HG02798 (cell line): ENCODE measurements at regions not wholly inside any gene's neighbourhood (a gene's known extent, or its start where the extent isn't known, plus 50 kb on each side); places are given as distances from the start of the nearest gene placed in this dataset.
"Not testable (repeated sequence)": the region's sequence is repeated elsewhere in the genome, so short reads cannot be mapped to it uniquely, and the experiment has no call there.

Source experiments
- ATAC-seq: cut with Tn5 transposase; IDR thresholded peaks from one replicate; pipeline ENCODE4 v1.9.1; 2021; ENCODE audit warnings: mild to moderate bottlenecking; ENCODE audit not compliant: unreplicated experiment, poor library complexity

- ATAC-seq = no peak
Observed at GRCh38 chr6:18585032-18585573, 198.0 kb downstream of the RNF144B start.

- no peak for ATAC-seq
Observed at GRCh38 chr6:18586133-18586532, 199.0 kb downstream of the RNF144B start.

DNA sequence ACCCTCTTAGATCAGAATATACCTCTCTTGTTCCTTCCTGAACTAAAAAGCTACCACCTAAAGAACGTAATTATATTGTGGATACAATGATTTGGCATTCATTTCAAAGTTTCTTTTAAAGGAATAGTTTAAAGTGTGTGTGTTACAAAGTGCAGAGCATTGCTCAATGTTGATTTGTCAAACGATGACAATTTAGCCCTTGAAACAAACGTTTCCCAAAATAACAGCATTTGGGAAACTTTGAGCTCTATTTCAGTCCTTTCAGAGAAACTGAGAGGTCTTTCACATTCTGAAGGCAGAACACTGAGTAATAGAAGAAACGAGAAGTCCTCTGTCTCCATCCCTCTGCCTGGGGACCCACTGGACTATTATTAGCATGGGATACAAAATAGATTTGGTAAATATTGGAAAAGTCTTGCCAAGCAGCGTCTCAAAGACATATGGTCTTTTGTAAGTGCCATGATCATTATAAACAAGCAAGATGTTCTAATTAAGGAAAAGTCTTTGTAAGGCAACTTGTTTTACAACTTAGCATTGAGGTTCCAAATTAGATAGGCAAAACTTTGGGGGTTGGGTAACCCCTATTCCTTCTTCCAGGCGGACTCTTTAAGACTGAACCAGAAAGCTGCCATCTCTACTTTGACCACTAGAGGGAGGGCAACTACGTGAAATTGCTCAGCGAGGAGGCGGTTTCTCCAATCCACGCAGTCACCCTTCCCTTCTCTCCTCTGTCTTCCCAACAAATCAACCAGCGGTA lies 208.8 kb downstream of the RNF144B start:
- peak; percentile 88 for ATAC-seq

DNA sequence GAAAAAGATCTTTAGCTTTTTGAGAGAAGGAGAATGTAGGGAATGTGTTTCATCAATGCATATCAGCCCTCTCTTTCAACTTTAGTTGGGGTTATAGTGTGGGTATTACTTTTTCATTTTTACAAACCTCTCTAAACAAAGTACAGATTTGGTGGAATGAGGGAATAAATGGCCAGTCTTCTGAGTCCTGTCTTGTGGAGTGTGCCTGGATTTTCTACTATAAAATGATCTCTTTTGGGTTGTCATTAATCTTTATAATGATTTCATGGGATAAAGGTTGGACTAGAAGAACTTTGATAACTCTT lies 209.3 kb downstream of the RNF144B start:
- peak; percentile 26 for ATAC-seq

- ATAC-seq = no peak
Observed at GRCh38 chr6:18598551-18599264, 211.6 kb downstream of the RNF144B start.

DNA sequence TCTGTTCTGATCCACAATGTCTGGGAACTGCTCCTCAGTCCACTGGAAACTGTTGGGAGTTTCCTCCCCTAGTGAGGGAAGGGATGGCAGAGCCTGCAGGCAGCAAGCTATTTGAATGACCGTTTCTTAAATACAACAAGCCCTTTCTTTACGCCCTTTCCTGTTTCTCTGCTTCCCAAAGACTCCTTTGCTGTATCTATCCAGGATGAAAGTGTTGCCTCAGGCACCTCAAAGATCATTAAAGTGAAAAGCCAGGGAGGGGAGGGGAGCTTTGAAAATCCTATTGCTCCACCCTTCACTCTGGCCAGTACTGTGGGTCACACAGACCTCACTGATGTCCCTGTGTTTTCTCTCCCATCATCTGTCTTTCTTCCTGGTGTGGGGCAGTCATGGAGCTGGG lies 213.1 kb downstream of the RNF144B start:
- ATAC-seq = no peak

DNA sequence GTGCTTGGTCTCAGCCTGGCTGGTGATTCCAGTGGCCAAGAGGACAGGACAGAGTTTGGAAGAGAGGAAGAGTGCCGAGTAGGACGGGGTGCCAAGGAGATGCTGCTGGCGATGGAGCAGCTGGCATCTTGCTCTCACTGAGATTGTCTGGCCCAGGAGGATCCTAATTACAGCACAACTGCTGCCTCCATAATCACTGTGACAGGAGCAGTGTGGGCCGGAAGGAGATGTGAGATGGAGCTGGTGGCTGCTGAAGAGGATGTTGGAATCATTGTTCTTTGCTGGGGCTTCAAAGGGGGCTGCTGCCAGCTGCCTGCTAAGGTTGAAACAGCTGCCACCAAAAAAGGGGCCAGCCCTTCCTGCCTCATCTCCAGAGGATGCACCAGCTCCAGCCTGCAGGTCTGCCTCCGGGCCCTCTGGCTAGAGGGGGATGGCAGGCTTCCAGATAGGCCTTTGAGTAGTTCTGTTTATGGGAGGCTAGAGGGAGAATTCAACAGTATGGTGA lies 214.4 kb downstream of the RNF144B start:
- ATAC-seq = no peak

DNA sequence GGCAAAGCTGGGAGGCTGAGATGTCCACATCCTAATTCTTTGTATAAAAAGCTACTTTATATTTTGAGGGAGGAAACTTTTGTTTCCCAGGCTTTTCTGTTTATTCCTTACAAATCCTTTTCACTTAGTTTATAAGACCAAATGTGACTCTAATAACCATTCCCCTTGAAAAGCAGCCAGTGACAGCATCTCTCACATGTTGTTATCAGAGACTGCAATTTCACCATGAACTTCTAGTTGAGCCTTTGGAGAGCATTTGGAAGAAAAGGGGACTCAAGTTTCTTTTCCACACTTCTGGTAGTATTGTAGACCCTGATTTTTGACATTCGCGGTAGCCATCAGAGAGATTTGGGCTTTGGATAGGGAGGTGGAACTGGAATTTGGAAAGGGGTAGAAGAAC lies 215.8 kb downstream of the RNF144B start:
- no peak for ATAC-seq

GRCh38 chr6:18603361-18603760 lies 216.2 kb downstream of the RNF144B start:
- ATAC-seq = no peak

GRCh38 chr6:18605841-18606240 lies 218.7 kb downstream of the RNF144B start:
- ATAC-seq = no peak

DNA sequence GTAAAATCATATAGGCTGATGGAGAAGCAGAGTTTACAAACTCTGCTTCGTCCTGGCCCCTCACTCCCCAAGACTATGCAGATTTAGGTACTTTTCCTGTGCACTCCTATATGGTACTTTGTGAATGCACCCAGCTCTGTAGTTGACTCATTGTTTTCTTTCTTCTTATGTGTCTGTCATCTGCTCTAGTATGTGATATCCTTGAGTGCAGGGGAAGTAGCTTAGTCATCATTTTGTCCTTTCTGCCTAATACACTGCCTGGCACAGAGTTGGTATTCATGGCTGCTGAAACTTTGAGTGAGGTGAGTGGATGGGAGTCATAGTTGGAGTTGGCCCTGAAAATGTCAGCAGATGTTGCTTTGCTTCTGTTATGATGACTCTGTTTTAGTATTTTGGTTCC lies 222.6 kb downstream of the RNF144B start:
- no peak for ATAC-seq

GRCh38 chr6:18613319-18613925 lies 226.3 kb downstream of the RNF144B start:
- no peak for ATAC-seq

GRCh38 chr6:18629571-18629970 lies 242.4 kb downstream of the RNF144B start:
- ATAC-seq = no peak

DNA sequence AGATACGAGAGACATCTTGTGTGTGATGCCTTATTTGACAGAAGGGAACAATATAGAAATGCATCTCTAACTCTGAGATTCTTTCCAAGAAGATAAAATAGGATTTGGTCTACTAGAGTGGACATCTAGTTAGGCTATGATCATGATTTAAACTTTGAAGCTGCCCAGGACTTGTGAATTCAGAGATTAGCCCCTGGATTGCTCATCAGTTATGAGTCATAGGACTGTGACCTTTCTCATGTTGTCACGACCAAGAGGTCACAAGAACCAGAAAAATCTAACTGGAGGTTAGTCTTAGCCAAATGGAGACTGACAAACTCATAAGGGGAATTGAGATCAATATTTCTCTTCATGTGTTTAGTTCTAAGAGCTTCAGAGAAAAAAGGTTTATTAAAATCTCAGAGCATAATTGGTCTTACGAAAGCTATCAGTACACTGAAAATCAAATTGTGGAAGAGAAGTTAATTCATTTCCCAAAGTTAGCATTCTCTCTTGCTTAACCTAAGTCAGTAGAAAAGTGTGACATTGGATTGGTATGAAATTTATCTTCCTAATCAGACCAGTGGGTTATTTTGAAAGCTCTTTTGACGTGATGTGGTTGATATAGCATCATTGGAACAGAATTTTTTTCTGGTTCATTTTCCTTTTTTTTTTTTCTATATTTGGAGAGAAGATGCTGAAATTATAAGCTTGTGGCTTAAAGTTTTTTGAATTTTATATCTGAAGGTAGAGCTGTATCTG lies 245.7 kb downstream of the RNF144B start:
- peak; percentile 35 for ATAC-seq

- no peak for ATAC-seq
Observed at GRCh38 chr6:18634912-18635311, 247.8 kb downstream of the RNF144B start.

DNA sequence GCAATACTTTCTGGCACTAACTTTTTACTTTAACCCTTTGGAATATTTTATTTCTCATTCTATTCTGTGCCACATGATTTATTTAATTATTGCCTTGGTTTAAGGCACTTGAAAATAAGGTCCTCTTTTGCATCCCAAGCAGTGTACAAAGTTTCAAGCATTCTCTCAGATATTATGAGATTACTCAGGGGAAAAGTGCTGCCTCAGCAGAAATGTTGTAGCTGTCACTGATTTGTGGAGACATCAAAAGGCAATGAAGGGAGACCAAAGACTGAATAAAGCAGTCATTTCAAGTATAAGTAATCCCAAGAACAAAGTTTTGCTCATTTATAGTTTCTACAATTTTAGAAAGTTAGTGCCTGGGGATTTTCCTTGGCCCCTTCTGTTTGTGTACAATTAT lies 253.0 kb downstream of the RNF144B start:
- ATAC-seq = no peak

GRCh38 chr6:18640754-18641153 lies 253.6 kb downstream of the RNF144B start:
- ATAC-seq = no peak

DNA sequence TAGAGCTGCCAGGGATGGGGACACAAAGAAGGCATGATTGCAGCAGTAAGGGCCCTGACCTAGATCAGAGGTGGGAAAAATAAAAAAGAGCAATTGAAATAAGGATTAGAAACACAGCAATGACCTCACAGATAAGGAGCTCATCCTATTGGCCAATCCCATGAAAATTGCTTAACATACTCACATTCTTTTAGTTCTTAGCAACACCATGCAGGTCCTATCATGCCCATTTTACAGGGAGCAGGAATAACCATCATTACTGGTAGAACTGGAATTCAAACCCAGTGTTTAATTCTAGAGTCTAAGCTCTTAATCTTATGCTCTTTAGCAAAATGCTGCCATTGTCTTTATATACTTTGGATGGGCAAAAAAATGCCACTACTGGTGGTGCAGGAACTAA lies 267.7 kb downstream of the RNF144B start:
- no peak for ATAC-seq

GRCh38 chr6:18656506-18656905 lies 269.4 kb downstream of the RNF144B start:
- no peak for ATAC-seq

DNA sequence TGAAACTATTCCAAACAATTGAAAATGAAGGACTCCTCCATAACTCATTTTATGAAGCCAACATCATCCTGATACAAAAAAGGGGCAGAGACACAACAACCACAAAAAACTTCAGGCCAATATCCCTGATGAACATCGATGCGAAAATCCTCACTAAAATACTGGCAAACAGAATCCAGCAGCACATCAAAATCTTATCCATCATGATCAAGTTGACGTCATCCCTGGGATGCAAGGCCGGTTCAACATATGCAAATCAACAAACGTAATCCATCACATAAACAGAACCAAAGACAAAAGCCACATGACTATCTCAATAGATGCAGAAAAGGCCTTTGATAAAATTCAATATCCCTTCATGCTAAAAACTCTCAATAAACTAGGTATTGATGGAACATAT lies 272.8 kb downstream of the RNF144B start:
- ATAC-seq = not testable (repeated sequence)

DNA sequence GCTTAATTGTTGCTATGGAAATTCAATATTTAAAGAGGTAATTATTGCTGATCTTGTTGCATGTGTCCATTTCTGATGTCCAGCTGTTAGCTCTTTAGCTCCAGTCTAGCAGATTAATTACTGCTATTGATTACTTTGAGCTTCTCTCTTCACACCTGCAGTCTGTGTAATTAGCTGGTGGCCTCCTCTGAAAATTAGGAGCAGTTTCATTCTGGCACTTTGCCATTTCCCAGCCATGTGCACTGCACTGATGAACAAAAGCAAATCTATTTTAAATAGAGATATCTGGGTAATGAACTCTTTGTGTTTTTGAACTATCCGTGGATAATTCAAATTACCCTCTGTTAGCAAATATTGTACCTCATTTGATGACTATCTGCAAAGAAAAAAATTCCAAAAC lies 275.9 kb downstream of the RNF144B start:
- ATAC-seq = no peak
